ENCODE measurements at regions not wholly inside any gene's neighbourhood (a gene's known extent, or its start where the extent isn't known, plus 50 kb on each side); places are given as distances from the start of the nearest gene placed in this dataset.
A peak's percentile ranks its signal among the peaks of the same experiment; 100 is the strongest.

- TF ChIP-seq, protein P1, sequence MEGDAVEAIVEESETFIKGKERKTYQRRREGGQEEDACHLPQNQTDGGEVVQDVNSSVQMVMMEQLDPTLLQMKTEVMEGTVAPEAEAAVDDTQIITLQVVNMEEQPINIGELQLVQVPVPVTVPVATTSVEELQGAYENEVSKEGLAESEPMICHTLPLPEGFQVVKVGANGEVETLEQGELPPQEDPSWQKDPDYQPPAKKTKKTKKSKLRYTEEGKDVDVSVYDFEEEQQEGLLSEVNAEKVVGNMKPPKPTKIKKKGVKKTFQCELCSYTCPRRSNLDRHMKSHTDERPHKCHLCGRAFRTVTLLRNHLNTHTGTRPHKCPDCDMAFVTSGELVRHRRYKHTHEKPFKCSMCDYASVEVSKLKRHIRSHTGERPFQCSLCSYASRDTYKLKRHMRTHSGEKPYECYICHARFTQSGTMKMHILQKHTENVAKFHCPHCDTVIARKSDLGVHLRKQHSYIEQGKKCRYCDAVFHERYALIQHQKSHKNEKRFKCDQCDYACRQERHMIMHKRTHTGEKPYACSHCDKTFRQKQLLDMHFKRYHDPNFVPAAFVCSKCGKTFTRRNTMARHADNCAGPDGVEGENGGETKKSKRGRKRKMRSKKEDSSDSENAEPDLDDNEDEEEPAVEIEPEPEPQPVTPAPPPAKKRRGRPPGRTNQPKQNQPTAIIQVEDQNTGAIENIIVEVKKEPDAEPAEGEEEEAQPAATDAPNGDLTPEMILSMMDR (IDR thresholded peaks at IDR 0.05; ENCODE audit: insufficient read depth, low read depth, low read length), result no peak
- DNase-seq (ENCODE audit: low read depth), result peak; percentile 44
- no peak overlapping the region for H3K4me3 ChIP-seq (ENCODE audit: low read depth, low read length)
These were observed 603.2 kb downstream of the STIM2 start for GRCh38 chr4:27463816-27464215.

DNA sequence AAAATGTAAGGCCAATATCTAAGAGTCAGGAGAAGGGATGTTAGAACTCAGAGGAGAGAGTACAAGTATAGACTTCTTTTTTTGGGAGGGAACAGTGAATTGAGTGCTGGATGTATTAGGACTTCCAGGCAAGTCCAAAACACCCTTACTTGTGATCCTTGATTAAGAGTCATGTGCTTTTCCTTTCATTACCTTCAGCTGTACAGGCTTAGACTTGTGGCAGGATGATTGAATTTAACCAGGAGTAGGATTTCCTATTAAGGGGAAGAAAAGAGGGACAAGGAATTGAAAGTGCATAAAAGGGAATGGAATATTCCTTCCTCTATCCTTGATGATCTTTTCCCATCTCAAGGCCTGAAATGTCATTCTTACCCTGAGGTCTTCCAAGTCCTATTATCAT is 606.7 kb downstream of the STIM2 start:
- TF ChIP-seq, protein P1 (IDR thresholded peaks at IDR 0.05; ENCODE audit: insufficient read depth, low read depth, low read length), result no peak
- no peak overlapping the region for H3K4me3 ChIP-seq (ENCODE audit: low read depth, low read length)
- no peak for DNase-seq (ENCODE audit: low read depth)

DNA sequence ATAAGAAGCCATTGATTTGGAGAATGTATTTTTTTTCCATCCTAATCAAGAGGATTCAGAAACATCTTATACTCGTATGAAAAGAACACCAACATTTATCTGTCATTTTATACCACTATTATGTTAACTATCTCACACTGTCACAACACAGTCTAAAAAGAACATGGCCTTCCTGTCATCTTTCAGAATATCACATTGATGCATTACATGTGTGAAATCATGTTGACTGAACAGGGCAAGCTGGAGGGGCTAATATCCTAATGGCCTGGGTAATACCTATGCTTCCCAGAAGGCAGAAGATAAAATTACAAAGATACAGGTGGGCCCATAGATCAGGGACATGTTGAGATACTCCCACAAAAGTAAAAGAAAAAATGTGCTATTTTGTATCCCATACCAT is 611.7 kb downstream of the STIM2 start:
- no peak for DNase-seq (ENCODE audit: low read depth)
- TF ChIP-seq, protein P1 (IDR thresholded peaks at IDR 0.05; ENCODE audit: insufficient read depth, low read depth, low read length), result no peak

DNA sequence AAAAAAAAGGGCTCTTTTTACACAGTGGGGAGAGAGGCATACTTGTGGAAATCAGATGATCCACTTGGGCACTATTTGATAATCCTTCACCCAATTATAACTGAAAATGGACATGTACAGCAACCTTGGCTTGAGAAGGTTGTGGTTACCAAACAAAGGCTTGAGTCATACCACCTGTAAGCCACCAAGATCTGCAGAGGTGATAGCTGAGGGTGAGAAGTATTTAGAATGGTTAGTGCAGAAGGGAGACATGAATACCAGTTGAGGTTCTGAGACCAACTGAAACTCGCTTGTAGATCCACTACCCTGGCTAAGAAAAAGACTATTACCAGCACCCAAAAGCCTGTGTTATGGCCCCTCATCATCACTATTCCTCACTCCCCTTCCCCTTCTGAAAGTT is 614.0 kb downstream of the STIM2 start:
- DNase-seq (ENCODE audit: low read depth), result no peak
- TF ChIP-seq, protein P1 (IDR thresholded peaks at IDR 0.05; ENCODE audit: insufficient read depth, low read depth, low read length), result no peak
- H3K4me3 ChIP-seq (ENCODE audit: low read depth, low read length), result no peak overlapping the region

More for the DNA sequence above, 611.7 kb downstream of the STIM2 start:
- H3K4me3 ChIP-seq (ENCODE audit: low read depth, low read length), result no peak overlapping the region

DNA sequence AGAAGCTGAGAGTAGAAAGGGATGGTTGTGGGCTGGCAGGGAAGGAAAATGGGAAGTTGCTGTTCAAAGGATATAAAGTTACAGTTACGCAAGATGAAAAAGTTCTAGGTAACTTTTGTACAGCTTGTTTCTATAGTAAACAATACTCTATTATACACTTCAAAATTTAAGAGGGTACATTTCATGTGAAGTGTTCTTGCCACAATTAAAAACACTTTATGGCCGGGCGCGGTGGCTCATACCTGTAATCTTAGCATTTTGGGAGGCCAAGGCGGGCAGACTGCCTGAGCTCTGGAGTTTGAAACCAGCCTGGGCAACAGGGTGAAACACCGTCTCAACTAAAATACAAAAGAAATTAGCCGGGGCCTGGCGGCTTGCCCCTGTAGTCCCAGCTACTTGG is 623.6 kb downstream of the STIM2 start:
- no peak overlapping the region for H3K4me3 ChIP-seq (ENCODE audit: low read depth, low read length)
- DNase-seq (ENCODE audit: low read depth), result no peak
- TF ChIP-seq, protein P1 (IDR thresholded peaks at IDR 0.05; ENCODE audit: insufficient read depth, low read depth, low read length), result no peak

GRCh38 chr4:27490315-27490714 is 629.7 kb downstream of the STIM2 start:
- no peak overlapping the region for H3K4me3 ChIP-seq (ENCODE audit: low read depth, low read length)
- no peak for DNase-seq (ENCODE audit: low read depth)
- TF ChIP-seq, protein P1 (IDR thresholded peaks at IDR 0.05; ENCODE audit: insufficient read depth, low read depth, low read length), result no peak

DNA sequence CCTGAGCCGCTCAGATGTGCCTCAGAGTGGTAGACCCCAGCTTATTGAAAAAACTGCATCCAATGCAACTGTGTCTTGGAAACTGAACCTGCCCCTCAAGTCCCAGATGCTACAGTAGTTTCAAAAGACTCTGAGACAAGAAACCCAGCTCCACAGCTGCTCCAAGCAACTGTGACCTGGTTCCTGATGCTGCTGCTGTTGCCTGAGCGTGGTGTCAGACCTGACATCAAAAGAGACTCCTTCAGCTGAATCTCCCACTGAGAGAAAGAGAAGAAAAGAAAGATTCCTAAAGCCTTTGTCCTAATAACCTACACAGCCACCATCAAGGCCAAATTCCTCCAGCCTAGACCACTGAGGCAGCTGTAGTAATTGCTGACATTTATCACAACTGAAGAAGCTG is 630.1 kb downstream of the STIM2 start:
- TF ChIP-seq, protein P1 (IDR thresholded peaks at IDR 0.05; ENCODE audit: insufficient read depth, low read depth, low read length), result no peak
- no peak overlapping the region for H3K4me3 ChIP-seq (ENCODE audit: low read depth, low read length)
- no peak for DNase-seq (ENCODE audit: low read depth)
